Cardiac fibroblast (primary cell): ENCODE measurements at regions not wholly inside any gene's neighbourhood (a gene's known extent, or its start where the extent isn't known, plus 50 kb on each side); places are given as distances from the start of the nearest gene placed in this dataset.
"Not testable (repeated sequence)": the region's sequence is repeated elsewhere in the genome, so short reads cannot be mapped to it uniquely, and the experiment has no call there.

ENCODE experiments used
- DNase-seq, 2 donors: peaks; one replicate each; pipeline versions ENCODE4 v3.0.0 to v3.0.0-alpha.2; 2010; ENCODE audit warnings: low read depth in 2 of 2
- H3K4me3 ChIP-seq, 2 donors: replicated peaks in 1 of 2; 1 replicate in 1 of 2; 2 replicates in 1 of 2; pipeline ENCODE4 v1.5.1; 2011; ENCODE audit warnings: low read depth in 2 of 2, low read length in 2 of 2, mild to moderate bottlenecking in 2 of 2, moderate library complexity in 1 of 2
- TF ChIP-seq, protein P1 (sequence below): IDR thresholded peaks from one replicate; pipeline ENCODE4 v1.5.1; 2011; ENCODE audit warnings: low read depth, mild to moderate bottlenecking, low read length, inconsistent platforms

DNA sequence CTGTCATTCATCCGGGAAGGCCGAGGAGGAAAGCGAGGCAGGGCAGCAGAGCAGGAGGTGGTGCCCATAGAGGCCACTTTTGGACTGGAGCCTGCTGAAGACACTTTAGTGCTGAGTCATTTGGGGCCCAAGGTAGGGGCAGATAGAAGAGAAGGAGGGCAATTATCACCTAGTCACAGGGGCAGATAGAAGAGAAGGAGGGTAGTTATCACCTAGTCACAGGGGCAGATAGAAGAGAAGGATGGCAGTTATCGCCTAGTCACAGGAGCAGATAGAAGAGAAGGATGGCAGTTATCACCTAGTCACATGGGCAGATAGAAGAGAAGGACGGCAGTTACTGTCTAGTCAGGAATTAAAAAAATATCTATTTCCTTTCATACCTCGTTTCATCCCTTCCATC is 1372.6 kb downstream of the FOXD4L5 start:
- H3K4me3 ChIP-seq, DNase-seq: not testable (repeated sequence)

DNA sequence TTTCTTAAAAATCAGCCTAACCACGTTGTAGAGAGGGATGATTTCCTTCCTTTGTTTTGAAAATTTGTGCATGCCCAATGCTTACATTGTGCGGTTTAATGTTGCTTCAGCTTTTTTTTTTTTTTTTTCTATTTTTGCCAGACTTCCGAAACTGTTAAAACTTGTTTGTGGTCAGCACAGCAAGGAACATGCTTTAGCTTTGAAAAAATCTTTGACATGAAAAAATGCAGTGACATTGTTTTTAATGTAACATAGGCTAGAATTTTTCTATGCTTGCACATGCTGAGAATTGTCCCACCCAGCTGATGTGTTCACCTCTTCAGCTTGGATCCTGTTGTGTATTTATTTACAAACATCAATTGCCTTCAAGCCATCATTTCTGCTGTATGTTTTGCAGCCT is 1375.9 kb downstream of the FOXD4L5 start:
- not testable (repeated sequence) for DNase-seq

GRCh38 chr9:63899637-63900190 is 1385.3 kb downstream of the FOXD4L5 start:
- DNase-seq, H3K4me3 ChIP-seq: not testable (repeated sequence)

More for the DNA sequence above, 1375.9 kb downstream of the FOXD4L5 start:
- not testable (repeated sequence) for H3K4me3 ChIP-seq

- DNase-seq, H3K4me3 ChIP-seq: not testable (repeated sequence)
- TF ChIP-seq, protein P1, sequence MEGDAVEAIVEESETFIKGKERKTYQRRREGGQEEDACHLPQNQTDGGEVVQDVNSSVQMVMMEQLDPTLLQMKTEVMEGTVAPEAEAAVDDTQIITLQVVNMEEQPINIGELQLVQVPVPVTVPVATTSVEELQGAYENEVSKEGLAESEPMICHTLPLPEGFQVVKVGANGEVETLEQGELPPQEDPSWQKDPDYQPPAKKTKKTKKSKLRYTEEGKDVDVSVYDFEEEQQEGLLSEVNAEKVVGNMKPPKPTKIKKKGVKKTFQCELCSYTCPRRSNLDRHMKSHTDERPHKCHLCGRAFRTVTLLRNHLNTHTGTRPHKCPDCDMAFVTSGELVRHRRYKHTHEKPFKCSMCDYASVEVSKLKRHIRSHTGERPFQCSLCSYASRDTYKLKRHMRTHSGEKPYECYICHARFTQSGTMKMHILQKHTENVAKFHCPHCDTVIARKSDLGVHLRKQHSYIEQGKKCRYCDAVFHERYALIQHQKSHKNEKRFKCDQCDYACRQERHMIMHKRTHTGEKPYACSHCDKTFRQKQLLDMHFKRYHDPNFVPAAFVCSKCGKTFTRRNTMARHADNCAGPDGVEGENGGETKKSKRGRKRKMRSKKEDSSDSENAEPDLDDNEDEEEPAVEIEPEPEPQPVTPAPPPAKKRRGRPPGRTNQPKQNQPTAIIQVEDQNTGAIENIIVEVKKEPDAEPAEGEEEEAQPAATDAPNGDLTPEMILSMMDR, result peak; percentile 3
Measured at GRCh38 chr9:63881386-63881785, 1403.6 kb downstream of the FOXD4L5 start.

DNA sequence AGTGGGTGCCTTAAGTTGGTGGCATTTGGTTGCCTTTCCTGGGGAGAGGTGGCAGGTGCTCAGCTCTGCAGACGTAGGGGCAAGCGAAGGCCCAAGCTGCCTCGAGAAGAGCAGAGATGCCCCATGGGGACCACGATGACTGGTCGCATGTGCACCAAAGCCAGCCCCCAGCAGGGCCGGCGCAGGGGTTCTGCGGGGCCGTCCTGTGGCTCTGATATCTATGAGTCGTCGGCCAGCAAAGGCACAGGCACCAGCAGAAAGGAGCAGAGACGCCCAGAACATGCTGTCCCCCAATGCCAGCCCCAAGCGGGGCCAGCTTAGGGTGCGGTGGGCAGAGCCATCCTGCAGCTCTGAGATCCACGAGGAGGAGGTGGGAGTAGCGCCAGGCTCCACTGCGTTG is 1408.6 kb downstream of the FOXD4L5 start:
- not testable (repeated sequence) for DNase-seq, H3K4me3 ChIP-seq

DNA sequence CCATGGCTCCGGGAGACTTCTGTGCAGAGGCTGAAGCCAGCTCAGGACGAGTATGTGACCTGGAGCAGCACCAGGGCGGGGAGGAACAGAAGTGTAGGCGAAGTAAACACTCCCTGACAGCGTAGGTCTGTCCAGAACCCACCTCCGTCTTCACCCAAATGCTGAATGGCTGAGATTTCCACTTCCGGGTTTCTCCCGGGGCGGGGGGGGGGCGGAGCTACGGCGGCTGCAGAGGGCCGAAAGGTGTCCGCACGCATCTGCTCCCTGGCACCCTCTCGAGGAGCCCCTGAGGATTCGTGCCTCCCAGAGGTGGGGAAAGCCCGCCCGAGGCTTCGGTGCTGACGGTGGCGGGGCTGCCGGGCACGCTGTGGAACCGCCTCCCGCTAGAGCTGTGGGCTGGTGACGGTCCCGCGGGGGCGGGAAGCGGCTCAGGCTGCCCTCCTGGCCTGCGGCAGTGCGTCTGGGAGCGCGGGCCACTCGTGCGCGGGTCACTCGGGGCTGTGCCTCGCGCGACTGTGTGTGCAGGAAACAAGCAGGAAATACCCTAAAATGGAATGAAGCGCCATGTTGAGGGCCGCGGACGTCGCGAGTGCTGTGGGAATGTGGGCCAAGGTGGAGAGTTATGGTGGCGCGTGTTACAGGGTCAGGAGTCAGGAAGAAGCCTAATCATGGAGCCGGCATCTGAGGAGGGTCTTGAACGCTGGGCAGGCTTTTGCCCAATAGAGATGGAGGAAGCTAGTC is 1425.4 kb downstream of the FOXD4L5 start:
- DNase-seq, result peak; percentile 13 to 26
- TF ChIP-seq, protein P1, result no peak
- peak overlapping the region in 1 of 2 donors; percentile 41 for H3K4me3 ChIP-seq

- DNase-seq, result not testable (repeated sequence)
- H3K4me3 ChIP-seq, result peak overlapping the region; percentile 13 to 41
Measured at GRCh38 chr9:63859090-63859474, 1425.9 kb downstream of the FOXD4L5 start.

GRCh38 chr9:63853140-63853751 is 1431.8 kb downstream of the FOXD4L5 start:
- H3K4me3 ChIP-seq, result not testable (repeated sequence)

DNA sequence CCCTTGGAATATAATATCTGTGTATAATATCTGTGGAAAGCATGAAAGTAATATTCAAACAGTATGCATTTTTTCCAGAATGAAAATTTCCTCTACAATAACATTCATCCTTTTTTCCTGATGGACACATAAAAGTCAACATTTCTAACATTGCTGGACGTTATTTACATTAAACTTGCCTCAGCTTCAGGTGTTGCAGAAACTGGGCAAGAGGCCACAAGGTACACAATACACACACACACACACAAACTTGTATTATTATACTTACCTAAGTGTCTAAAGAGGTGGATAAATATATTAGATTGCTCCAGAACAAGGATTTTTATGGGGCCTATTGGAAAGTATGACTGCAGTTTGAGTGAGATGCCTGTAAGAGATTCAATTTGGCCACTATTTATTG is 1460.2 kb downstream of the FOXD4L5 start:
- H3K4me3 ChIP-seq, DNase-seq: not testable (repeated sequence)

More at GRCh38 chr9:63853140-63853751, 1431.8 kb downstream of the FOXD4L5 start:
- DNase-seq, result not testable (repeated sequence)

- not testable (repeated sequence) for DNase-seq, H3K4me3 ChIP-seq
Measured at GRCh38 chr9:63823375-63824201, 1461.4 kb downstream of the FOXD4L5 start.

- DNase-seq, result not testable (repeated sequence)
Measured at GRCh38 chr9:63822615-63823374, 1462.2 kb downstream of the FOXD4L5 start.

DNA sequence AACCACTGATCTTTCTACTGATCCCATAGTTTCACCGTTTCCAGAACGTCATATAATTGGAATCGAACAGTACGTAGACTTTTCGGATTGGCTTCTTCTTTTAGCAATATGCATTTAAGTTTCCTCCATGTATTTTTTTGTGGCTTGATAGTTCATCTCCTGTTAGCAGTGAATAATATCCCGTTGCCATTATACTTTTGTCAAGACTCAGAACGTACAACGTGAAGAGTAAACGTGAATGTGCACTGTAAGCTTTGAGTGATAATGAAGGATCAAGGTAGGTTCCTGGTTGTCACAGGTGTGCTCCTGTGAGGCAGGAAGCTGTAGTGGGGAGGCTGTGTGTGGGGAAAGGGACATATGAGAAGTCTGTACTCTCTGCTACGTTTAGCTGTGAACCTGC is 1463.7 kb downstream of the FOXD4L5 start:
- DNase-seq, H3K4me3 ChIP-seq: not testable (repeated sequence)

More at GRCh38 chr9:63822615-63823374, 1462.2 kb downstream of the FOXD4L5 start:
- not testable (repeated sequence) for H3K4me3 ChIP-seq

GRCh38 chr9:63820882-63821281 is 1464.1 kb downstream of the FOXD4L5 start:
- not testable (repeated sequence) for DNase-seq, H3K4me3 ChIP-seq

DNA sequence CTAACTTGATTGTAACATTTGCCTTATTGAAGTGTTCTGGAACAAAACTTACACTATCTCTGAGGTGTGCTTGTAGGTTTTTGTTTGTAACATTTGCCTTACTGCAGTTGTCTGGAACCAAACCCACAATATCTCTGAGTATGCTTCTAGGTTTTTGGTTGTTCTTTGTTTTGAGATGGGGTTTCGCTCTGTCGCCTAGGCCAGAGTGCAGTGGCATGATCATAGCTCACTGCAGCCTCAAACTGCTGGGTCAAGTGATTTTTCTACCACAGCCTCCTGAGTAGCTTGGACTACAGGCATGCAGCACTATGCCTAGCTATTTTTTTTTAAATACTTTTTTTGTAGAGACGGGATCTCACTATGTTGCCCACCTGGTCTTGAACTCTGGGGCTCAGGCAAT is 1464.6 kb downstream of the FOXD4L5 start:
- H3K4me3 ChIP-seq, DNase-seq: not testable (repeated sequence)
